ENCODE measurements at regions not wholly inside any gene's neighbourhood (a gene's known extent, or its start where the extent isn't known, plus 50 kb on each side); places are given as distances from the start of the nearest gene placed in this dataset.
"Not testable (repeated sequence)": the region's sequence is repeated elsewhere in the genome, so short reads cannot be mapped to it uniquely, and the experiment has no call there.

- H3K9me3 ChIP-seq (ENCODE audit: control extremely low read depth in 1 of 5, control insufficient read depth in 4 of 5, insufficient read depth in 2 of 5, low read depth in 1 of 5, low read length in 4 of 5); H3K36me3 ChIP-seq (ENCODE audit: control insufficient read depth in 4 of 4, insufficient read depth in 4 of 4, low read length in 3 of 4); H3K4me3 ChIP-seq (ENCODE audit: control insufficient read depth in 1 of 7, extremely low read depth in 1 of 7, insufficient read depth in 4 of 7, low read depth in 2 of 7, low read length in 6 of 7); DNase-seq; POLR2A ChIA-PET; H3K27ac ChIP-seq (ENCODE audit: insufficient read depth in 1 of 2, low read depth in 1 of 2, low read length in 2 of 2, poor library complexity in 1 of 2, severe bottlenecking in 2 of 2); CTCF ChIA-PET; H3K27me3 ChIP-seq (replicated peaks in 2 of 5; ENCODE audit: control insufficient read depth in 4 of 5, insufficient read depth in 5 of 5, low read length in 4 of 5); H3K4me1 ChIP-seq (ENCODE audit: control extremely low read depth in 1 of 4, control insufficient read depth in 4 of 4, insufficient read depth in 4 of 4, low read length in 3 of 4): not testable (repeated sequence)
- 68% methylated on average over 2 of the region's 6 CpGs for WGBS (ENCODE audit: insufficient coverage)
Measured at GRCh38 chr15:31635715-31636114, 309.1 kb downstream of the KLF13 start.

DNA sequence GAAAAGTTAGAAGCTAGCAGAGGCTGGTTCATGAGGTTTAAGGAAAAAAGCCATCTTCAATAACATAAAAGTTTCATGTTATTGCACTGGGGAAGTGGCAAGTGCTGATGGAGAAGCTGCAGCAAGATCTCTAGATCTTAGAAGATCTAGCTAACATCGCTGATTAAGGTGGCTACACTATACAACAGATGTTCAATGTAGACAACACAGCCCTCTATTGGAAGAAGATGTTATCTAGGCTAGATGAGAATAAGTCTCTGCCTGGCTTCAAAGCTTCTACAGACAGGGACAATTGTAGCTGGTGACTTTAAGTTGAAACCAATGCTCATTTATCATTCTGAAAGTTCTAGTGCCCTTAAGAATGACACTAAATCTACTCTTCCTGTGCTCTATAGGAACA, 310.3 kb downstream of the KLF13 start:
- POLR2A ChIA-PET, result not testable (repeated sequence)
- WGBS (ENCODE audit: insufficient coverage), result no CpG with 5 or more reads among the region's 1 CpG

GRCh38 chr15:31643955-31644354, 317.3 kb downstream of the KLF13 start:
- H3K9me3 ChIP-seq (ENCODE audit: control extremely low read depth in 1 of 5, control insufficient read depth in 4 of 5, insufficient read depth in 2 of 5, low read depth in 1 of 5, low read length in 4 of 5); H3K27me3 ChIP-seq (replicated peaks in 2 of 5; ENCODE audit: control insufficient read depth in 4 of 5, insufficient read depth in 5 of 5, low read length in 4 of 5); H3K4me1 ChIP-seq (ENCODE audit: control extremely low read depth in 1 of 4, control insufficient read depth in 4 of 4, insufficient read depth in 4 of 4, low read length in 3 of 4); H3K4me3 ChIP-seq (ENCODE audit: control insufficient read depth in 1 of 7, extremely low read depth in 1 of 7, insufficient read depth in 4 of 7, low read depth in 2 of 7, low read length in 6 of 7); H3K27ac ChIP-seq (ENCODE audit: insufficient read depth in 1 of 2, low read depth in 1 of 2, low read length in 2 of 2, poor library complexity in 1 of 2, severe bottlenecking in 2 of 2); DNase-seq; POLR2A ChIA-PET; CTCF ChIA-PET; H3K36me3 ChIP-seq (ENCODE audit: control insufficient read depth in 4 of 4, insufficient read depth in 4 of 4, low read length in 3 of 4): not testable (repeated sequence)
- no CpG with 5 or more reads among the region's 5 CpGs for WGBS (ENCODE audit: insufficient coverage)

More for the DNA sequence above, 310.3 kb downstream of the KLF13 start:
- CTCF ChIA-PET; H3K4me3 ChIP-seq (ENCODE audit: control insufficient read depth in 1 of 7, extremely low read depth in 1 of 7, insufficient read depth in 4 of 7, low read depth in 2 of 7, low read length in 6 of 7); H3K27ac ChIP-seq (ENCODE audit: insufficient read depth in 1 of 2, low read depth in 1 of 2, low read length in 2 of 2, poor library complexity in 1 of 2, severe bottlenecking in 2 of 2); H3K4me1 ChIP-seq (ENCODE audit: control extremely low read depth in 1 of 4, control insufficient read depth in 4 of 4, insufficient read depth in 4 of 4, low read length in 3 of 4); H3K27me3 ChIP-seq (replicated peaks in 2 of 5; ENCODE audit: control insufficient read depth in 4 of 5, insufficient read depth in 5 of 5, low read length in 4 of 5); H3K9me3 ChIP-seq (ENCODE audit: control extremely low read depth in 1 of 5, control insufficient read depth in 4 of 5, insufficient read depth in 2 of 5, low read depth in 1 of 5, low read length in 4 of 5); DNase-seq; H3K36me3 ChIP-seq (ENCODE audit: control insufficient read depth in 4 of 4, insufficient read depth in 4 of 4, low read length in 3 of 4): not testable (repeated sequence)

- H3K4me3 ChIP-seq (ENCODE audit: control insufficient read depth in 1 of 7, extremely low read depth in 1 of 7, insufficient read depth in 4 of 7, low read depth in 2 of 7, low read length in 6 of 7); CTCF ChIA-PET; H3K4me1 ChIP-seq (ENCODE audit: control extremely low read depth in 1 of 4, control insufficient read depth in 4 of 4, insufficient read depth in 4 of 4, low read length in 3 of 4); H3K9me3 ChIP-seq (ENCODE audit: control extremely low read depth in 1 of 5, control insufficient read depth in 4 of 5, insufficient read depth in 2 of 5, low read depth in 1 of 5, low read length in 4 of 5); H3K36me3 ChIP-seq (ENCODE audit: control insufficient read depth in 4 of 4, insufficient read depth in 4 of 4, low read length in 3 of 4); DNase-seq; H3K27me3 ChIP-seq (replicated peaks in 2 of 5; ENCODE audit: control insufficient read depth in 4 of 5, insufficient read depth in 5 of 5, low read length in 4 of 5); POLR2A ChIA-PET; H3K27ac ChIP-seq (ENCODE audit: insufficient read depth in 1 of 2, low read depth in 1 of 2, low read length in 2 of 2, poor library complexity in 1 of 2, severe bottlenecking in 2 of 2): not testable (repeated sequence)
- WGBS (ENCODE audit: insufficient coverage), result 62% methylated on average over 3 of the region's 3 CpGs
Measured at GRCh38 chr15:31644761-31645160, 318.1 kb downstream of the KLF13 start.

DNA sequence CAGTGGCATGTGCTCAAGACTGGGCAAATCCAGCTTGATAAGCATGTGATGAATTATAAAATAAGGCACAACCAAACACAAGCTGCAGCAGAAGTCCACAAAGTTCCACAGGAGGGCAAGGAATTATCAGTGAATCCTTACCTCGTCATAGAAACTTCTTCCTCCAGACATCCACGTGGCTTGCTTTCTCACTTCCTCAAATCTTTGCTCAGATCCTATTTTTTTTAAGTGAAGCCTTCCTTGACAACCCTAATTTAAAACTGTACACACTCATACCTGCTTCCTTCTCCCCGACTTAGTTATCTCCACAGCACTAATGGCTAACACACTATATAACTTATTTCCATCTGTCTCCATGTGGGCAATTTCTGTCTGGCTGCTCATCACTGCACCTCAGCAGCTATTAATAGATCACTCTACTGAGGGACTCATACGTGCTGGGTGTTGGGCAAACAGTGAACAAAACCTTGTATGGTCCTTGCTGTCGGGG, 320.7 kb downstream of the KLF13 start:
- H3K27ac ChIP-seq (ENCODE audit: insufficient read depth in 1 of 2, low read depth in 1 of 2, low read length in 2 of 2, poor library complexity in 1 of 2, severe bottlenecking in 2 of 2); H3K36me3 ChIP-seq (ENCODE audit: control insufficient read depth in 4 of 4, insufficient read depth in 4 of 4, low read length in 3 of 4); CTCF ChIA-PET; POLR2A ChIA-PET; H3K9me3 ChIP-seq (ENCODE audit: control extremely low read depth in 1 of 5, control insufficient read depth in 4 of 5, insufficient read depth in 2 of 5, low read depth in 1 of 5, low read length in 4 of 5); H3K4me3 ChIP-seq (ENCODE audit: control insufficient read depth in 1 of 7, extremely low read depth in 1 of 7, insufficient read depth in 4 of 7, low read depth in 2 of 7, low read length in 6 of 7); H3K27me3 ChIP-seq (replicated peaks in 2 of 5; ENCODE audit: control insufficient read depth in 4 of 5, insufficient read depth in 5 of 5, low read length in 4 of 5); H3K4me1 ChIP-seq (ENCODE audit: control extremely low read depth in 1 of 4, control insufficient read depth in 4 of 4, insufficient read depth in 4 of 4, low read length in 3 of 4): not testable (repeated sequence)
- 27% methylated on average over 3 of the region's 5 CpGs for WGBS (ENCODE audit: insufficient coverage)
- peak in 2 of 3 donors; percentile 13 to 18 for DNase-seq

GRCh38 chr15:31649634-31650033, 323.0 kb downstream of the KLF13 start:
- H3K36me3 ChIP-seq (ENCODE audit: control insufficient read depth in 4 of 4, insufficient read depth in 4 of 4, low read length in 3 of 4); H3K27me3 ChIP-seq (replicated peaks in 2 of 5; ENCODE audit: control insufficient read depth in 4 of 5, insufficient read depth in 5 of 5, low read length in 4 of 5); H3K9me3 ChIP-seq (ENCODE audit: control extremely low read depth in 1 of 5, control insufficient read depth in 4 of 5, insufficient read depth in 2 of 5, low read depth in 1 of 5, low read length in 4 of 5); H3K27ac ChIP-seq (ENCODE audit: insufficient read depth in 1 of 2, low read depth in 1 of 2, low read length in 2 of 2, poor library complexity in 1 of 2, severe bottlenecking in 2 of 2); DNase-seq; POLR2A ChIA-PET; CTCF ChIA-PET; H3K4me1 ChIP-seq (ENCODE audit: control extremely low read depth in 1 of 4, control insufficient read depth in 4 of 4, insufficient read depth in 4 of 4, low read length in 3 of 4); H3K4me3 ChIP-seq (ENCODE audit: control insufficient read depth in 1 of 7, extremely low read depth in 1 of 7, insufficient read depth in 4 of 7, low read depth in 2 of 7, low read length in 6 of 7): not testable (repeated sequence)
- 100% methylated on average over 1 of the region's 7 CpGs for WGBS (ENCODE audit: insufficient coverage)

DNA sequence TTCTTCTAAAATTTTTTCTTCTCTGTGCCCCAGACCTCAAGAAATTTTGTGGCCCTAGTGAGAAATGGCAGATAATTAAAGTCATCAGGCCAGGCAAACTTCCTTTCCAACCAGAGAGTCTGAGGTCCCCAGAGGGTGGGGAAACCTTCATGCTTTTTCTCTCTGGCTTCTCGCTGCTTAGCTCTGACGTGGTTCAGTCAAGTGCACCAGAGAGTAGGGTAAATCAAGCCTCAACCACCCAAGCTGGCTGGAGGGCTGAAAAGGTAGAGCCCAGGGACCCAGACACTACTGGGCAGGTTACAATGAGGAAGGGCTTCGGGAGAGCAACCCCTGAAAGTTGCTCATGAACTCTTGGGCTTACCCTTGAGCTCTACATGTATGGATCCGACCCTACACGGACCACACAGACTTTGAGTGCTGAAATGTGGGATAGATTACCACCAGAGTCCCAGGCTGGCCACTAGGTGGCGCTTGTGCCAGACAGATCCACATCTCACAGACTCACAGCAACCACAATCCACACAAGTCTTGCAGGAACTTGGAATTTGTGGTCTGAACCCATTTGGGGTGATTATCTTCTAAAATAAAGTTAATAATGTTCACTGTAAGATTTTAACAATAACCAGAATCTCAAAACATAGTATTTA, 323.5 kb downstream of the KLF13 start:
- WGBS (ENCODE audit: insufficient coverage), result no CpG with 5 or more reads among the region's 6 CpGs

More for the DNA sequence above, 323.5 kb downstream of the KLF13 start:
- H3K4me3 ChIP-seq (ENCODE audit: control insufficient read depth in 1 of 7, extremely low read depth in 1 of 7, insufficient read depth in 4 of 7, low read depth in 2 of 7, low read length in 6 of 7); CTCF ChIA-PET; DNase-seq; H3K9me3 ChIP-seq (ENCODE audit: control extremely low read depth in 1 of 5, control insufficient read depth in 4 of 5, insufficient read depth in 2 of 5, low read depth in 1 of 5, low read length in 4 of 5); POLR2A ChIA-PET; H3K27ac ChIP-seq (ENCODE audit: insufficient read depth in 1 of 2, low read depth in 1 of 2, low read length in 2 of 2, poor library complexity in 1 of 2, severe bottlenecking in 2 of 2); H3K36me3 ChIP-seq (ENCODE audit: control insufficient read depth in 4 of 4, insufficient read depth in 4 of 4, low read length in 3 of 4); H3K4me1 ChIP-seq (ENCODE audit: control extremely low read depth in 1 of 4, control insufficient read depth in 4 of 4, insufficient read depth in 4 of 4, low read length in 3 of 4); H3K27me3 ChIP-seq (replicated peaks in 2 of 5; ENCODE audit: control insufficient read depth in 4 of 5, insufficient read depth in 5 of 5, low read length in 4 of 5): not testable (repeated sequence)
